GM13976 (cell line): ENCODE measurements at regions not wholly inside any gene's neighbourhood (a gene's known extent, or its start where the extent isn't known, plus 50 kb on each side); places are given as distances from the start of the nearest gene placed in this dataset.
"Not testable (repeated sequence)": the region's sequence is repeated elsewhere in the genome, so short reads cannot be mapped to it uniquely, and the experiment has no call there.

Experiments used
- DNase-seq: peaks from one replicate; pipeline ENCODE4 v3.0.0; 2012; ENCODE audit warnings: low spot score
- in situ Hi-C: fragments of 300-500 bp; cut with MboI; formaldehyde crosslinking; loops from one replicate; pipeline ENCODE4 v1.12.0; 2022; ENCODE audit warnings: low sequenced_read_pairs, mixed read lengths, inconsistent platforms; ENCODE audit not compliant: unreplicated experiment
- TF ChIP-seq, protein P1 (sequence below): IDR thresholded peaks from 2 replicates; pipeline ENCODE4 v1.5.1; 2012; ENCODE audit warnings: borderline replicate concordance, mild to moderate bottlenecking; ENCODE audit not compliant: insufficient read depth; ENCODE audit errors: extremely low read depth, missing control alignments, control extremely low read depth

DNA sequence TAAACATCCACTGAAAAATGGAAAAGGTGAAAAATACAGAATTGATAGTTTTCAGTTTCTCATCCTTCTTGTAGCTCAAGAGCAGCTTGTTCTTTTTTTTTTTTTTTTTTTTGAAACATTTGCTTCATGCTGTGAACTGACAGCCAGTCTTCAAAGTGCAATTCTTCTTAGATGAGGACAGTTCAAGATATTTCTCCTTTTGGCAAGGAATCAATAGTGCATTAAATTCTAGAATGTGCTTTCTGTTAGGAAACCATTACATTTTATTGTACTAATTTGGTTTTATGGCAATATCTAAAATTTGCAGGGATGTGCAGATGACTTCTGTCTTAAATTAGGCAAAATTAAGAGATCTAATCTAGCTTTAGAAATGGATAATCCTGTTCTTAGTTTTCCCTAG, 969.3 kb upstream of the ACO1 start:
- DNase-seq, result no peak
- in situ Hi-C loops, result no loop called here
- TF ChIP-seq, protein P1, sequence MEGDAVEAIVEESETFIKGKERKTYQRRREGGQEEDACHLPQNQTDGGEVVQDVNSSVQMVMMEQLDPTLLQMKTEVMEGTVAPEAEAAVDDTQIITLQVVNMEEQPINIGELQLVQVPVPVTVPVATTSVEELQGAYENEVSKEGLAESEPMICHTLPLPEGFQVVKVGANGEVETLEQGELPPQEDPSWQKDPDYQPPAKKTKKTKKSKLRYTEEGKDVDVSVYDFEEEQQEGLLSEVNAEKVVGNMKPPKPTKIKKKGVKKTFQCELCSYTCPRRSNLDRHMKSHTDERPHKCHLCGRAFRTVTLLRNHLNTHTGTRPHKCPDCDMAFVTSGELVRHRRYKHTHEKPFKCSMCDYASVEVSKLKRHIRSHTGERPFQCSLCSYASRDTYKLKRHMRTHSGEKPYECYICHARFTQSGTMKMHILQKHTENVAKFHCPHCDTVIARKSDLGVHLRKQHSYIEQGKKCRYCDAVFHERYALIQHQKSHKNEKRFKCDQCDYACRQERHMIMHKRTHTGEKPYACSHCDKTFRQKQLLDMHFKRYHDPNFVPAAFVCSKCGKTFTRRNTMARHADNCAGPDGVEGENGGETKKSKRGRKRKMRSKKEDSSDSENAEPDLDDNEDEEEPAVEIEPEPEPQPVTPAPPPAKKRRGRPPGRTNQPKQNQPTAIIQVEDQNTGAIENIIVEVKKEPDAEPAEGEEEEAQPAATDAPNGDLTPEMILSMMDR, result no peak

DNA sequence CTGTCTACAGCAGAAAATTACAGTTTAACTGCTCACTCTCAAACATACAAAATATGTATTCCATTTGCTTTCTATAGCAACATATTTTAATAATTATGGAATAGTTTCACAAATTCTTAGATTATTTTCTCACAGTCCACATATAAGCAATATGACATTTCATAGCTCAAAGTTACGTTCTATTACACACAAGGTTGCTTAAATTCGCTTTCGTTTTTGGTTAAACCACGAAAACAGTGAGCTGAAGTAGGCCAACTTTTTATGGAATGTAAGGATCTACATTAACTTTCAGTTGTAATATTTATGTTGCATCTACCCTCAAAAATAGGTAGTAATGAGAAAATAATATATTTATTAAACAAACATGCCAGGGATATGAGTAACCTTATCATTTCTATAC, 966.0 kb upstream of the ACO1 start:
- in situ Hi-C loops, result no loop called here
- TF ChIP-seq, protein P1, result no peak
- no peak for DNase-seq

DNA sequence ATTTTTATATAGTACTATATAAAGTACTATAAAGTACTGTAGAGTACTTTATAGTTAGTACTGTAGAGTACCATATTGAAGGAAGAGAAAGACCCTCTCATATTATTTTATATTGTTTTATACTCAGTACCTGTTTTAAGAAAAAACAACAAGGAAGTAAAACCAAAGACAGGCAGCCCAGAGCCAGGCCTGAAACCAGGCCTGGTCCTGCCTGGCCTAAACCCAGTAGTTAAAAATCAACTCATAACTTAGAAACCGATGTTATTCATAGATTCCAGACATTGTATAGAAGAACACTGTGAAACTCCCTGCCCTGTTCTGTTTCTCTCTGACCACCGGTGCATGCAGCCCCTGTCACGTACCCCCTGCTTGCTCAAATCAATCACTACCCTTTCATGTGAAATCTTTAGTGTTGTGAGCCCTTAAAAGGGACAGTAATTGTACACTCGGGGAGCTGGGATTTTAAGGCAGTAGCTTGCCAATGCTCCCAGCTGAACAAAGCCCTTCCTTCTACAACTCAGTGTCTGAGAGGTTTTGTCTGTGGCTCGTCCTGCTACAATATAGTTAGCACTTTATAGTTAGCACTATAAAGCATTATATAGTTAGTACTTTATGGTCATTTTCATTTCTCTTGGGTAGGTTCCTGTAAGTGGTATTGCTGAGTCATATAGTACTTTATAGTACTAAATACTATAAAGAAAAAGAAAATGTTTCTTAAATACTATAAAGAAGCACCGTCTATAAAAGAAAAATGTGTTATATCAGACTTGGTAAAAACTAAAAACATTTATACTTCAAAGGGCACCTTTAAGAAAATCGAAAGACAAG, 940.6 kb upstream of the ACO1 start:
- in situ Hi-C loops, result not testable (repeated sequence)

DNA sequence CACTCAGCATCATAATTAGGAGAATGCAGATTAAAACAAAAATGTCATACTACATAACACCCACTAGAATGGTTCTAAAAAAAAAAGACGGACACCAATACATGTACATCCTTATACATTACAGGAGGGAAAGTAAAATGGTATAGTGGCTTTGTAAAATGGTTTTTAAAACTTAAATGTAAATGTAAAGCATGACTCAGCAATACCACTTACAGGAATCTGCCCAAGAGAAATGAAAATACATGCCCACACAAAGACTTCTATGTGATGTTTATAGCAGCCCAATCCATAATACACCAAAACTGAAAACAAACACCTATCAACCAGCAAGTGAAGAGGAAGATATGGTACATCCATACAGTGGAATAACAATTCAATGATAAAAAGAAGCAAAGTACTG, 939.1 kb upstream of the ACO1 start:
- no peak for DNase-seq
- in situ Hi-C loops, result no loop called here
- TF ChIP-seq, protein P1, result no peak

More for the DNA sequence above, 940.6 kb upstream of the ACO1 start:
- not testable (repeated sequence) for DNase-seq

DNA sequence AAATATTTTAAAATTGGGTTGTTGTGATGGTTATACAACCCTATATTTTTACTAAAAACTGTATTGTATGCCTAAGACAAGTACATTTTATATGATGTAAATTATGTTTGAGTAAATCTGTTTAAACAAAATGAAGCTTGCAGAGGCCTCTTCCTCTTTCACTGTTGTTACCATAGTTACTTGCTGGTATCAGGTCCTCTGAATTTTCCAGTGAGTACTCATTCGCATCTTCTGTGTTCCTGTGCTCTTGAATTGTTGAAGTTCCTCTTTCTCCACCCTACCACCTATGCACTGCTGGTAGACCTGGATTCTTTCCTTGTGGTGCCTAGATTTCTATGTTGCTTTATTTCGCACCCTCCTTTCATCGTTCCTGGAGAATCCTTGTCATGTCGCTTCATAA, 938.5 kb upstream of the ACO1 start:
- peak; percentile 4 for DNase-seq
- TF ChIP-seq, protein P1, result no peak
- in situ Hi-C loops, result no loop called here

DNA sequence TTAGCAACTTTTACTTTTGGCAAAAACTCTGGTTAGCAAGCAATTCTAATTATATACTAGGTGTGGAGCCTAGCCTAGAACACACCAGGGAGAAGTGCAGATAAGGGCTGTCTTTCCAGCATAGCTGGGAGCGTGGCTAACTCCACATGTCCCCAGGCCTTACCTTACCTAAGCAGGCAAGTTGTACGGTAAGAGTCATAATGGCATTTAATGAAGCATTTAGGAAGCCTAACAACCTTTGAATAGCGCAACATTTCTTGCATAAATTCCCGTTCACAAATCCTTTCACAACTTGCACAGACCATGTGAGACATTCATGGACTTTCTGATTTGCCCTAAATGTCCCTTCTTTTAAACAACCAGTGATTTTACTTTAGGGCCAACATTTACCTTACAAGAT, 917.4 kb upstream of the ACO1 start:
- in situ Hi-C loops, result no loop called here
- no peak for DNase-seq

DNA sequence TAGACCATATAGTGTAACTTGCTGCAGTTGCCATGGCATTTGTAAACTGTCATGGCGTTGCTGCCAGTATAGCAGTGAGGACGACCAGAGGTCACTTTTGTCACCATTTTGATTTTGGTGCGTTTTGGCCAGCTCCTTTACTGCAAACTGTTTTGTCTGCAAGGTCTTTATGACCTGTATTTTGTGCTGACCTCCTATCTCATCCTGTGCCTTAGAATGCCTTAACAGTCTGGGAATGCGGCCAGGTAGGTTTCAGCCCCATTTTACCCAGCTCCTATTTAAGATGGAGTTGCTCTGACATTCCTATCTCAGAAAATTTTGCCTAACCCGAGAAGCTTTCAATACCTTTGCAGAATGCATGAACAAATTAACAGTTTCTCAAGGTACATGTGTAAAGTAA, 914.4 kb upstream of the ACO1 start:
- no peak for DNase-seq
- in situ Hi-C loops, result no loop called here
- TF ChIP-seq, protein P1, result no peak

More for the DNA sequence above, 917.4 kb upstream of the ACO1 start:
- TF ChIP-seq, protein P1, result no peak
